Colonic mucosa (tissue), 4 donors: ENCODE measurements at regions not wholly inside any gene's neighbourhood (a gene's known extent, or its start where the extent isn't known, plus 50 kb on each side); places are given as distances from the start of the nearest gene placed in this dataset.

Experiments
- DNase-seq: peaks from one replicate; pipeline ENCODE4 v3.0.0-alpha.2; 2020
- H3K27ac ChIP-seq: fragments of 200-600 bp; one replicate; pipeline ENCODE4 v1.8.0; 2021
- H3K27me3 ChIP-seq: fragments of 200-600 bp; one replicate; pipeline ENCODE4 v1.8.0; 2021
- H3K36me3 ChIP-seq: fragments of 200-600 bp; one replicate; pipeline ENCODE4 v1.8.0; 2021
- H3K4me1 ChIP-seq: fragments of 200-600 bp; one replicate; pipeline ENCODE4 v1.8.0; 2021; ENCODE audit warnings: mild to moderate bottlenecking
- H3K4me3 ChIP-seq: fragments of 200-600 bp; one replicate; pipeline ENCODE4 v1.8.0; 2021
- H3K9ac ChIP-seq, 2 donors: one replicate each; pipeline ENCODE4 v1.7.0; 2013; ENCODE audit warnings: control low read depth in 2 of 2, low read depth in 2 of 2, low read length in 2 of 2
- H3K9me3 ChIP-seq: fragments of 200-600 bp; one replicate; pipeline ENCODE4 v1.8.0; 2021
- CTCF ChIP-seq: fragments of 200-600 bp; IDR thresholded peaks from one replicate; pipeline ENCODE4 v1.8.0; 2022; ENCODE audit warnings: antibody characterized with exemption, mild to moderate bottlenecking
- intact Hi-C: fragments of 100-400 bp; cut with DNase I; formaldehyde crosslinking; loops from one replicate; pipeline ENCODE4 v1.14.1; 2022
- donor health status: healthy.
- donor health status: DM: no; HTN: no; CAD: no.
- donor health status: DM: no; HTN: no; CAD: no.

- DNase-seq = no peak
- H3K27me3 ChIP-seq = no peaks in the 10 kb centered on the region
Measured at GRCh38 chr2:198788676-198789075, 669.1 kb downstream of the SATB2 start.

GRCh38 chr2:198782734-198783133 lies 675.0 kb downstream of the SATB2 start:
- peak; percentile 53 for DNase-seq
- H3K9me3 ChIP-seq = no peaks in the 10 kb centered on the region
- no peaks in the 10 kb centered on the region for H3K4me1 ChIP-seq
- H3K9ac ChIP-seq = peak overlapping the region in 1 of 2 donors; percentile 8
- H3K36me3 ChIP-seq = no peaks in the 10 kb centered on the region
- TF ChIP-seq CTCF = no peak
- no peaks in the 10 kb centered on the region for H3K27me3 ChIP-seq
- H3K4me3 ChIP-seq = no peak overlapping the region
- intact Hi-C loops = no loop called here
- H3K27ac ChIP-seq = peak overlapping the region; percentile 70

More at GRCh38 chr2:198788676-198789075, 669.1 kb downstream of the SATB2 start:
- H3K9ac ChIP-seq = no peak overlapping the region
- H3K36me3 ChIP-seq = no peaks in the 10 kb centered on the region
- no peaks in the 10 kb centered on the region for H3K4me1 ChIP-seq
- H3K4me3 ChIP-seq = no peak overlapping the region
- intact Hi-C loops = no loop called here
- H3K9me3 ChIP-seq = no peaks in the 10 kb centered on the region
- no peak for TF ChIP-seq CTCF
- no peak overlapping the region for H3K27ac ChIP-seq

GRCh38 chr2:198776616-198777406 lies 680.9 kb downstream of the SATB2 start:
- Histone ChIP-seq H3K27ac (peak overlapping the region; percentile 63), H3K9me3 (no peaks in the 10 kb centered on the region), H3K36me3 (no peaks in the 10 kb centered on the region), H3K9ac (no peak overlapping the region), H3K4me1 (no peaks in the 10 kb centered on the region), H3K4me3 (no peak overlapping the region), H3K27me3 (no peaks in the 10 kb centered on the region)
- intact Hi-C loops = no loop called here
- no peak for TF ChIP-seq CTCF
- peak; percentile 89 for DNase-seq

- Histone ChIP-seq H3K27me3 (no peaks in the 10 kb centered on the region), H3K36me3 (no peaks in the 10 kb centered on the region), H3K4me3 (no peak overlapping the region), H3K9me3 (no peaks in the 10 kb centered on the region), H3K9ac (peak overlapping the region in 1 of 2 donors; percentile 35), H3K4me1 (no peaks in the 10 kb centered on the region), H3K27ac (peak overlapping the region; percentile 63)
- intact Hi-C loops = no loop called here
- TF ChIP-seq CTCF = no peak
- peak; percentile 59 for DNase-seq
Measured at GRCh38 chr2:198775737-198776136, 682.0 kb downstream of the SATB2 start.

DNA sequence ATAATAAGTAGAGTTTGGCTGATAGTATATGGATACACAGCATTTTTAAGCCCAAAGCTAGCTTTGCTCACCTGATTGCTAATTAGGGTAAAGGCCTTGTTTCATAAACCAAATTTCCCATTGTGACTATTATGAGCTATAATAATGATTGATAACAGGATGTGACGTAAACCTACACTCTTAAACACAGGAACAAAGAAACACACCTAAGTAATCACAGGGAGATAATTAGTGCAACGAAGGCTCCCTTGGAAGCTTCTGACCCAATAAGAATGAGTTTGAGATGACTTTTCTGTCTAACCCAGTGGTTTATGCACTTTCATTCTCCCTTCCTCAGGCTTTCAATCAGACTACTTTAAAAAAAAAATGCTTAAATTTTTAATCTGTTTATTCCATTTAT lies 683.2 kb downstream of the SATB2 start:
- no peak for DNase-seq
- H3K9ac ChIP-seq = peak overlapping the region in 1 of 2 donors; percentile 24
- intact Hi-C loops = loop anchor here (5.0 kb wide), 2 partner anchors 457 to 683 kb away; partner anchors contain the start of gene SATB2
- no peak overlapping the region for H3K4me3 ChIP-seq
- no peak for TF ChIP-seq CTCF
- no peaks in the 10 kb centered on the region for H3K4me1 ChIP-seq
- no peaks in the 10 kb centered on the region for H3K27me3 ChIP-seq
- H3K36me3 ChIP-seq = no peaks in the 10 kb centered on the region
- H3K27ac ChIP-seq = peak overlapping the region; percentile 63
- H3K9me3 ChIP-seq = no peaks in the 10 kb centered on the region
